IMR-90 (cell line): ENCODE measurements at regions not wholly inside any gene's neighbourhood (a gene's known extent, or its start where the extent isn't known, plus 50 kb on each side); places are given as distances from the start of the nearest gene placed in this dataset.

Source experiments
- ATAC-seq: fragments of 200-7000 bp; cut with Tn5 transposase; 2 replicates; pipeline ENCODE4 v1.9.1; 2020; ENCODE audit warnings: low read depth, mild to moderate bottlenecking, moderate library complexity
- BruUV-seq: library from RNA; stranded (reverse); fragments of 400-500 nt; replicated peaks from 2 replicates; lab custom pipeline; 2021; lab: Mats Ljungman, UMichigan
- CTCF ChIA-PET: fragments of 300-600 bp; formaldehyde crosslinking; extraction: SDS; loops from one replicate; lab custom pipeline; 2021; ENCODE audit warnings: antibody characterized with exemption; lab: Yijun Ruan, JAX
- POLR2A ChIA-PET: fragments of 300-600 bp; sonication (Branson Sonifier 250); formaldehyde crosslinking; loops from one replicate; lab custom pipeline; 2022; ENCODE audit warnings: antibody characterized with exemption; ENCODE audit not compliant: unreplicated experiment; lab: Charles Lee
- DNase-seq: peaks from one replicate; pipeline ENCODE4 v3.0.0; 2013
- H2AFZ ChIP-seq: replicated peaks from 2 replicates; pipeline ENCODE3; 2013; ENCODE audit warnings: low read length, mild to moderate bottlenecking; ENCODE audit not compliant: poor library complexity
- H2AK5ac ChIP-seq: 2 replicates; pipeline ENCODE4 v1.6.1; 2013; ENCODE audit warnings: low read depth, low read length, inconsistent platforms
- H2AK9ac ChIP-seq: replicated peaks from 2 replicates; pipeline ENCODE3; 2013; ENCODE audit warnings: mild to moderate bottlenecking, low read depth, low read length, moderate library complexity; ENCODE audit not compliant: poor library complexity
- H2BK120ac ChIP-seq: 2 replicates; pipeline ENCODE4 v1.6.1; 2013; ENCODE audit warnings: low read depth, low read length, inconsistent platforms
- H2BK15ac ChIP-seq: 3 replicates; pipeline ENCODE4 v1.6.1; 2013; ENCODE audit warnings: low read depth, low read length, inconsistent platforms
- H2BK20ac ChIP-seq: 2 replicates; pipeline ENCODE4 v1.6.1; 2013; ENCODE audit warnings: low read depth, mild to moderate bottlenecking, inconsistent platforms, low read length, moderate library complexity
- H2BK5ac ChIP-seq: 2 replicates; pipeline ENCODE4 v1.6.1; 2013; ENCODE audit warnings: mild to moderate bottlenecking, low read depth, low read length, inconsistent platforms; ENCODE audit not compliant: poor library complexity, severe bottlenecking
- H3K14ac ChIP-seq: replicated peaks from 2 replicates; pipeline ENCODE4 v1.6.1; 2013; ENCODE audit warnings: low read depth, low read length, inconsistent platforms
- H3K18ac ChIP-seq: 2 replicates; pipeline ENCODE4 v1.6.1; 2013; ENCODE audit warnings: low read depth, low read length, control low read depth
- H3K23ac ChIP-seq: 2 replicates; pipeline ENCODE4 v1.6.1; 2013; ENCODE audit warnings: low read depth, low read length, inconsistent platforms
- H3K27ac ChIP-seq: 2 replicates; pipeline ENCODE4 v1.5.1; 2013; ENCODE audit warnings: mild to moderate bottlenecking, control low read depth, low read length; ENCODE audit not compliant: insufficient read depth
- H3K27me3 ChIP-seq: 2 replicates; pipeline ENCODE4 v1.6.1; 2013; ENCODE audit warnings: low read length; ENCODE audit not compliant: control insufficient read depth, insufficient read depth
- H3K36me3 ChIP-seq: 2 replicates; pipeline ENCODE4 v1.6.1; 2013; ENCODE audit warnings: low read length, mixed read lengths; ENCODE audit not compliant: control insufficient read depth, insufficient read depth
- H3K4ac ChIP-seq: 2 replicates; pipeline ENCODE4 v1.6.1; 2013; ENCODE audit warnings: low read depth, low read length, inconsistent platforms
- H3K4me1 ChIP-seq: 2 replicates; pipeline ENCODE4 v1.6.1; 2013; ENCODE audit warnings: low read length, mixed read lengths; ENCODE audit not compliant: control insufficient read depth, insufficient read depth
- H3K4me2 ChIP-seq: 2 replicates; pipeline ENCODE4 v1.6.1; 2013; ENCODE audit warnings: low read depth, mild to moderate bottlenecking, control low read depth, low read length, moderate library complexity
- H3K4me3 ChIP-seq: 2 replicates; pipeline ENCODE4 v1.5.1; 2013; ENCODE audit warnings: low read depth, mild to moderate bottlenecking, control low read depth, low read length, moderate library complexity; ENCODE audit not compliant: insufficient read depth
- H3K56ac ChIP-seq: 2 replicates; pipeline ENCODE4 v1.6.1; 2013; ENCODE audit warnings: low read length, inconsistent platforms; ENCODE audit not compliant: insufficient read depth; ENCODE audit errors: extremely low read depth
- H3K79me1 ChIP-seq, 2 experiments: 2 replicates each; pipeline ENCODE4 v1.6.1; 2013; ENCODE audit warnings: low read length in 2 of 2, inconsistent platforms in 1 of 2, low read depth in 1 of 2
- H3K9ac ChIP-seq: 2 replicates; pipeline ENCODE4 v1.6.1; 2013; ENCODE audit warnings: low read depth, low read length, control low read depth
- H3K9me1 ChIP-seq: 2 replicates; pipeline ENCODE4 v1.6.1; 2013; ENCODE audit warnings: low read length, inconsistent platforms; ENCODE audit not compliant: insufficient read depth
- H3K9me3 ChIP-seq: 2 replicates; pipeline ENCODE4 v1.6.1; 2013; ENCODE audit warnings: low read length; ENCODE audit not compliant: control insufficient read depth, insufficient read depth
- H4K20me1 ChIP-seq: 2 replicates; pipeline ENCODE4 v1.6.1; 2013; ENCODE audit warnings: low read length, inconsistent platforms; ENCODE audit not compliant: insufficient read depth
- H4K5ac ChIP-seq: 2 replicates; pipeline ENCODE4 v1.6.1; 2013; ENCODE audit warnings: mild to moderate bottlenecking, low read depth, low read length, control low read depth
- H4K8ac ChIP-seq, 2 experiments: 2 replicates each; pipeline ENCODE4 v1.6.1; 2013; ENCODE audit warnings: low read depth in 2 of 2, low read length in 2 of 2, control low read depth in 1 of 2, inconsistent platforms in 1 of 2
- H4K91ac ChIP-seq: 2 replicates; pipeline ENCODE4 v1.6.1; 2013; ENCODE audit warnings: low read depth, low read length, inconsistent platforms; ENCODE audit not compliant: insufficient read depth
- BHLHE40 ChIP-seq: fragments of 150-350 bp; IDR thresholded peaks from 2 replicates; pipeline ENCODE4 v1.6.1; 2016; ENCODE audit warnings: mild to moderate bottlenecking, low read depth, low read length
- CEBPB ChIP-seq: IDR thresholded peaks from 2 replicates; pipeline ENCODE4 v1.6.1; 2012; ENCODE audit warnings: low read depth, low read length, improper control_type of control experiment
- CHD1 ChIP-seq: IDR thresholded peaks from 2 replicates; pipeline ENCODE4 v1.6.1; 2012; ENCODE audit warnings: low read depth, low read length, improper control_type of control experiment
- FOS ChIP-seq: fragments of 150-350 bp; IDR thresholded peaks from 2 replicates; pipeline ENCODE4 v1.6.1; 2016; ENCODE audit warnings: low read depth, low read length
- MAFK ChIP-seq: IDR thresholded peaks from 2 replicates; pipeline ENCODE4 v1.6.1; 2012; ENCODE audit warnings: low read depth, low read length, improper control_type of control experiment
- MAZ ChIP-seq: IDR thresholded peaks from 2 replicates; pipeline ENCODE4 v1.6.1; 2012; ENCODE audit warnings: low read depth, mild to moderate bottlenecking, low read length, improper control_type of control experiment, moderate library complexity, borderline replicate concordance
- MXI1 ChIP-seq: IDR thresholded peaks from 2 replicates; pipeline ENCODE4 v1.6.1; 2012; ENCODE audit warnings: low read depth, mild to moderate bottlenecking, low read length, moderate library complexity, borderline replicate concordance
- NFE2L2 ChIP-seq: fragments of 150-350 bp; IDR thresholded peaks from 2 replicates; pipeline ENCODE4 v1.6.1; 2016; ENCODE audit warnings: low read depth, mild to moderate bottlenecking, low read length
- POLR2A ChIP-seq: IDR thresholded peaks from 2 replicates; pipeline ENCODE4 v1.6.1; 2012; ENCODE audit warnings: mild to moderate bottlenecking, low read depth, low read length
- RAD21 ChIP-seq: IDR thresholded peaks from 2 replicates; pipeline ENCODE4 v1.6.1; 2012; ENCODE audit warnings: low read length, improper control_type of control experiment
- RCOR1 ChIP-seq: IDR thresholded peaks from 2 replicates; pipeline ENCODE4 v1.6.1; 2012; ENCODE audit warnings: mild to moderate bottlenecking, low read length, improper control_type of control experiment; ENCODE audit not compliant: insufficient replicate concordance
- RFX5 ChIP-seq: IDR thresholded peaks from 2 replicates; pipeline ENCODE4 v1.8.0; 2012; ENCODE audit warnings: low read depth, mild to moderate bottlenecking, low read length, moderate library complexity
- SMC3 ChIP-seq: fragments of 150-350 bp; IDR thresholded peaks from 2 replicates; pipeline ENCODE4 v1.6.1; 2016; ENCODE audit warnings: low read depth, mild to moderate bottlenecking, antibody characterized with exemption, low read length, moderate library complexity
- USF2 ChIP-seq: fragments of 150-350 bp; IDR thresholded peaks from 2 replicates; pipeline ENCODE4 v1.6.1; 2017; ENCODE audit warnings: mild to moderate bottlenecking, antibody characterized with exemption, low read length, low read depth
- WGBS, 2 experiments: methylation state at CpG; one replicate each; pipeline versions ENCODE4 v1.1.5 to v1.1.7; 2013; ENCODE audit warnings: missing lambda C conversion rate in 2 of 2; ENCODE audit not compliant: insufficient read length in 1 of 2; ENCODE audit errors: extremely low coverage in 2 of 2; 5-methylcytosine and 5-hydroxymethylcytosine counted together
- dilution Hi-C: fragments of 300-500 bp; cut with HindIII; formaldehyde crosslinking; loops from one replicate; pipeline ENCODE4 v1.14.3; 2018; ENCODE audit warnings: low sequenced_read_pairs; ENCODE audit not compliant: unreplicated experiment
- in situ Hi-C: fragments of 300-500 bp; cut with MboI; formaldehyde crosslinking; loops from 3 replicates; pipeline ENCODE4 v1.14.3; 2019; ENCODE audit warnings: low sequenced_read_pairs, inconsistent platforms, mixed read lengths
- intact Hi-C: fragments of 100-400 bp; cut with micrococcal nuclease; formaldehyde crosslinking; loops from 2 replicates; pipeline ENCODE4 v1.10.0; 2022
- TF ChIP-seq, protein P1 (sequence below): conservative IDR thresholded peaks from 2 replicates; pipeline ENCODE4 v1.5.1; 2012; ENCODE audit warnings: mild to moderate bottlenecking, low read depth, low read length, improper control_type of control experiment
- TF ChIP-seq, protein P2 (sequence below): fragments of 150-350 bp; IDR thresholded peaks from 2 replicates; pipeline ENCODE4 v1.6.1; 2016; ENCODE audit warnings: low read depth, mild to moderate bottlenecking, low read length, moderate library complexity, borderline replicate concordance

GRCh38 chr15:98043160-98044014 lies 82.9 kb downstream of the ARRDC4 start:
- ChIA-PET CTCF (no interaction called here), POLR2A (no interaction called here)
- H2BK15ac ChIP-seq, result no peak overlapping the region
- no TSS peak for BruUV-seq
- no peaks in the 10 kb centered on the region for H3K79me1 ChIP-seq
- H2AK5ac ChIP-seq, result no peak overlapping the region
- WGBS, 2 experiments, result 58% methylated on average over 7 of the region's 23 CpGs; no CpG with 5 or more reads in 1 of the 2 experiments
- no peak overlapping the region for H3K27ac ChIP-seq
- no peak overlapping the region for H4K8ac ChIP-seq
- no peaks in the 10 kb centered on the region for H3K36me3 ChIP-seq
- no peak overlapping the region for H2BK20ac ChIP-seq
- TF ChIP-seq RAD21 (no peak), FOS (no peak), NFE2L2 (no peak), SMC3 (no peak), USF2 (no peak), RCOR1 (no peak), RFX5 (no peak), CEBPB (no peak), POLR2A (no peak), MXI1 (no peak), CHD1 (no peak), MAFK (no peak), MAZ (no peak), BHLHE40 (no peak)
- TF ChIP-seq, protein P1, sequence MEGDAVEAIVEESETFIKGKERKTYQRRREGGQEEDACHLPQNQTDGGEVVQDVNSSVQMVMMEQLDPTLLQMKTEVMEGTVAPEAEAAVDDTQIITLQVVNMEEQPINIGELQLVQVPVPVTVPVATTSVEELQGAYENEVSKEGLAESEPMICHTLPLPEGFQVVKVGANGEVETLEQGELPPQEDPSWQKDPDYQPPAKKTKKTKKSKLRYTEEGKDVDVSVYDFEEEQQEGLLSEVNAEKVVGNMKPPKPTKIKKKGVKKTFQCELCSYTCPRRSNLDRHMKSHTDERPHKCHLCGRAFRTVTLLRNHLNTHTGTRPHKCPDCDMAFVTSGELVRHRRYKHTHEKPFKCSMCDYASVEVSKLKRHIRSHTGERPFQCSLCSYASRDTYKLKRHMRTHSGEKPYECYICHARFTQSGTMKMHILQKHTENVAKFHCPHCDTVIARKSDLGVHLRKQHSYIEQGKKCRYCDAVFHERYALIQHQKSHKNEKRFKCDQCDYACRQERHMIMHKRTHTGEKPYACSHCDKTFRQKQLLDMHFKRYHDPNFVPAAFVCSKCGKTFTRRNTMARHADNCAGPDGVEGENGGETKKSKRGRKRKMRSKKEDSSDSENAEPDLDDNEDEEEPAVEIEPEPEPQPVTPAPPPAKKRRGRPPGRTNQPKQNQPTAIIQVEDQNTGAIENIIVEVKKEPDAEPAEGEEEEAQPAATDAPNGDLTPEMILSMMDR, result no peak
- TF ChIP-seq, protein P2, sequence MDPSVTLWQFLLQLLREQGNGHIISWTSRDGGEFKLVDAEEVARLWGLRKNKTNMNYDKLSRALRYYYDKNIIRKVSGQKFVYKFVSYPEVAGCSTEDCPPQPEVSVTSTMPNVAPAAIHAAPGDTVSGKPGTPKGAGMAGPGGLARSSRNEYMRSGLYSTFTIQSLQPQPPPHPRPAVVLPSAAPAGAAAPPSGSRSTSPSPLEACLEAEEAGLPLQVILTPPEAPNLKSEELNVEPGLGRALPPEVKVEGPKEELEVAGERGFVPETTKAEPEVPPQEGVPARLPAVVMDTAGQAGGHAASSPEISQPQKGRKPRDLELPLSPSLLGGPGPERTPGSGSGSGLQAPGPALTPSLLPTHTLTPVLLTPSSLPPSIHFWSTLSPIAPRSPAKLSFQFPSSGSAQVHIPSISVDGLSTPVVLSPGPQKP, result no peak
- H4K5ac ChIP-seq, result no peak overlapping the region
- H3K27me3 ChIP-seq, result no peaks in the 10 kb centered on the region
- peaks cover 23% of the 10 kb centered on the region for H3K9me3 ChIP-seq
- no peaks in the 10 kb centered on the region for H3K9me1 ChIP-seq
- intact Hi-C loops, result no loop called here
- no peak overlapping the region for H2BK120ac ChIP-seq
- H3K4me2 ChIP-seq, result no peak overlapping the region
- ATAC-seq, result no peak
- no peak overlapping the region for H2BK5ac ChIP-seq
- H3K4ac ChIP-seq, result no peak overlapping the region
- dilution Hi-C loops, result no loop called here
- no peak overlapping the region for H2AFZ ChIP-seq
- H3K9ac ChIP-seq, result no peak overlapping the region
- H3K18ac ChIP-seq, result no peak overlapping the region
- no peak for DNase-seq
- no peak overlapping the region for H3K4me3 ChIP-seq
- in situ Hi-C loops, result no loop called here
- H3K56ac ChIP-seq, result no peak overlapping the region
- H4K20me1 ChIP-seq, result no peaks in the 10 kb centered on the region
- no peak overlapping the region for H2AK9ac ChIP-seq
- H3K23ac ChIP-seq, result no peak overlapping the region
- H4K91ac ChIP-seq, result no peak overlapping the region
- H3K4me1 ChIP-seq, result no peaks in the 10 kb centered on the region
- H3K14ac ChIP-seq, result no peak overlapping the region
